ENCODE measurements at regions not wholly inside any gene's neighbourhood (a gene's known extent, or its start where the extent isn't known, plus 50 kb on each side); places are given as distances from the start of the nearest gene placed in this dataset.

GRCh38 chr4:123924536-123924935, 527.9 kb downstream of the SPRY1 start:
- TF ChIP-seq CTCF (IDR thresholded peaks at IDR 0.05; ENCODE audit: low read depth, low read length, poor library complexity, severe bottlenecking) (no peak), EZH2phosphoT487 (IDR thresholded peaks at IDR 0.05; ENCODE audit: borderline replicate concordance, low read length) (no peak)

Measured in DOHH2 (cell line).